GM12878 (cell line): ENCODE measurements at regions not wholly inside any gene's neighbourhood (a gene's known extent, or its start where the extent isn't known, plus 50 kb on each side); places are given as distances from the start of the nearest gene placed in this dataset.

Source experiments
- ATAC-seq: fragments of 200-7000 bp; cut with Tn5 transposase; 3 replicates; pipeline ENCODE4 v1.9.1; 2020; ENCODE audit warnings: mild to moderate bottlenecking, moderate library complexity
- BruUV-seq: library from RNA; stranded (reverse); fragments of 400-500 nt; replicated peaks from 2 replicates; lab custom pipeline; 2021; lab: Mats Ljungman, UMichigan
- CTCF ChIA-PET: fragments of 300-600 bp; sonication (Branson Sonifier 250); formaldehyde crosslinking; extraction: SDS; loops from one replicate; lab custom pipeline; 2021; ENCODE audit warnings: inconsistent platforms; lab: Yijun Ruan, JAX
- POLR2A ChIA-PET: fragments of 350-600 bp; formaldehyde crosslinking; extraction: SDS; loops from one replicate; lab custom pipeline; 2021; ENCODE audit warnings: inconsistent platforms; lab: Charles Lee
- RAD21 ChIA-PET: fragments of 300-600 bp; sonication (Branson Sonifier 250); formaldehyde crosslinking; loops from one replicate; lab custom pipeline; 2023; ENCODE audit warnings: antibody characterized with exemption; ENCODE audit not compliant: unreplicated experiment; lab: Charles Lee
- SMC1A ChIA-PET: fragments of 300-600 bp; sonication (Branson Sonifier 250); formaldehyde crosslinking; loops from one replicate; lab custom pipeline; 2023; ENCODE audit not compliant: unreplicated experiment, uncharacterized antibody; lab: Charles Lee
- DNase-seq: peaks from one replicate; pipeline ENCODE4 v3.0.0-alpha.2; 2011; ENCODE audit warnings: low read depth, low spot score
- FAIRE-seq: peaks from 3 replicates; lab custom pipeline; 2011; peaks lifted over from hg19 to GRCh38; lab: Jason Lieb, UNC
- H2AFZ ChIP-seq: 2 replicates; pipeline ENCODE4 v1.6.0; 2011; ENCODE audit warnings: low read depth, low read length, control low read depth; ENCODE audit not compliant: control insufficient read depth
- H3K27ac ChIP-seq: 2 replicates; pipeline ENCODE4 v1.5.1; 2011; ENCODE audit warnings: control low read depth; ENCODE audit not compliant: control insufficient read depth, insufficient read depth
- H3K27me3 ChIP-seq, 2 experiments: replicated peaks in 1 of 2; 2 replicates each; pipeline versions ENCODE4 v1.6.0 to v1.6.1; 2011; ENCODE audit warnings: low read length in 1 of 2; ENCODE audit not compliant: control insufficient read depth in 2 of 2, insufficient read depth in 2 of 2
- H3K36me3 ChIP-seq, 2 experiments: 2 replicates each; pipeline ENCODE4 v1.5.1; 2011; ENCODE audit warnings: low read length in 1 of 2; ENCODE audit not compliant: control insufficient read depth in 2 of 2, insufficient read depth in 2 of 2
- H3K4me1 ChIP-seq: 2 replicates; pipeline ENCODE4 v1.6.1; 2011; ENCODE audit warnings: mild to moderate bottlenecking, low read length, moderate library complexity, mixed read lengths; ENCODE audit not compliant: control insufficient read depth, insufficient read depth
- H3K4me2 ChIP-seq: 2 replicates; pipeline ENCODE4 v1.6.0; 2011; ENCODE audit warnings: control low read depth; ENCODE audit not compliant: control insufficient read depth, insufficient read depth
- H3K4me3 ChIP-seq: fragments of 200-600 bp; sonication (generic); 2 replicates; pipeline ENCODE4 v1.5.1; 2016
- H3K79me2 ChIP-seq: 2 replicates; pipeline ENCODE4 v1.6.0; 2011; ENCODE audit warnings: low read length; ENCODE audit not compliant: control insufficient read depth, insufficient read depth
- H3K9ac ChIP-seq: 2 replicates; pipeline ENCODE4 v1.8.0; 2011; ENCODE audit warnings: low read length, control low read depth, mixed read lengths; ENCODE audit not compliant: control insufficient read depth, insufficient read depth
- H3K9me3 ChIP-seq: replicated peaks from 3 replicates; pipeline ENCODE4 v1.5.1; 2011; ENCODE audit warnings: mild to moderate bottlenecking, low read length; ENCODE audit not compliant: control insufficient read depth, insufficient read depth
- H4K20me1 ChIP-seq: 2 replicates; pipeline ENCODE4 v1.6.0; 2011; ENCODE audit not compliant: control insufficient read depth, insufficient read depth
- BHLHE40 ChIP-seq, 2 experiments: fragments of 450-650 bp in 1 of 2; IDR thresholded peaks; 2 replicates each; pipeline ENCODE4 v1.6.1; 2011 to 2017; ENCODE audit warnings: low read depth in 2 of 2, borderline replicate concordance in 1 of 2, improper control_type of control experiment in 1 of 2, low read length in 1 of 2, mild to moderate bottlenecking in 1 of 2
- CBFB ChIP-seq: IDR thresholded peaks from 2 replicates; pipeline ENCODE4 v1.6.1; 2016; ENCODE audit warnings: antibody characterized with exemption, low read depth
- CEBPB ChIP-seq, 2 experiments: fragments of 150-350 bp in 1 of 2; IDR thresholded peaks; 2 replicates each; pipeline ENCODE4 v1.6.1; 2012 to 2014; ENCODE audit warnings: low read depth in 2 of 2, low read length in 2 of 2, borderline replicate concordance in 1 of 2, inconsistent platforms in 1 of 2
- EED ChIP-seq: sonication (generic); IDR thresholded peaks from 2 replicates; pipeline ENCODE4 v1.6.1; 2016; ENCODE audit warnings: antibody characterized with exemption, low read depth
- JUNB ChIP-seq: IDR thresholded peaks from 2 replicates; pipeline ENCODE4 v1.6.1; 2016; ENCODE audit warnings: antibody characterized with exemption, mild to moderate bottlenecking
- KDM1A ChIP-seq: fragments of 200-600 bp; sonication (generic); IDR thresholded peaks from 2 replicates; pipeline ENCODE4 v1.6.1; 2016; ENCODE audit warnings: borderline replicate concordance
- KLF5 ChIP-seq: fragments of 450-650 bp; IDR thresholded peaks from 2 replicates; pipeline ENCODE4 v1.6.1; 2014; ENCODE audit warnings: mild to moderate bottlenecking; ENCODE audit not compliant: partially characterized antibody
- NKRF ChIP-seq: fragments of 450-650 bp; conservative IDR thresholded peaks from 2 replicates; pipeline ENCODE4 v1.6.1; 2017; ENCODE audit warnings: mild to moderate bottlenecking, moderate library complexity
- NR2C2 ChIP-seq: IDR thresholded peaks from 2 replicates; pipeline ENCODE4 v1.6.1; 2011; ENCODE audit warnings: borderline replicate concordance, low read depth; ENCODE audit not compliant: control insufficient read depth, insufficient read length
- POLR2AphosphoS5 ChIP-seq: IDR thresholded peaks from 2 replicates; pipeline ENCODE4 v1.6.1; 2011; ENCODE audit warnings: mild to moderate bottlenecking, low read length, inconsistent platforms
- RAD51 ChIP-seq: fragments of 450-650 bp; IDR thresholded peaks from 2 replicates; pipeline ENCODE4 v1.6.1; 2016; ENCODE audit warnings: moderate library complexity, mild to moderate bottlenecking, inconsistent platforms
- RB1 ChIP-seq: fragments of 450-650 bp; formaldehyde crosslinking; IDR thresholded peaks from 2 replicates; pipeline ENCODE4 v1.6.1; 2017; ENCODE audit warnings: mild to moderate bottlenecking, borderline replicate concordance
- SP1 ChIP-seq: IDR thresholded peaks from one replicate; pipeline ENCODE4 v1.6.1; 2011; ENCODE audit warnings: low read depth, low read length
- TAF1 ChIP-seq: IDR thresholded peaks from 2 replicates; pipeline ENCODE4 v1.6.1; 2011; ENCODE audit warnings: mild to moderate bottlenecking, low read depth, low read length, borderline replicate concordance
- USF2 ChIP-seq: IDR thresholded peaks from 2 replicates; pipeline ENCODE4 v1.6.1; 2011; ENCODE audit warnings: low read depth, low read length, improper control_type of control experiment, borderline replicate concordance
- ZZZ3 ChIP-seq: IDR thresholded peaks from 2 replicates; pipeline ENCODE4 v1.6.1; 2011; ENCODE audit warnings: low read depth; ENCODE audit not compliant: control insufficient read depth, insufficient read length
- WGBS: methylation state at CpG from one replicate; pipeline ENCODE4 v1.1.6; 2016; ENCODE audit warnings: low lambda C conversion rate; ENCODE audit not compliant: insufficient replicate concordance, insufficient coverage; ENCODE audit errors: missing lambda C conversion rate; 5-methylcytosine and 5-hydroxymethylcytosine counted together
- in situ Hi-C: fragments of 300-500 bp; cut with MboI; formaldehyde crosslinking; loops from 9 replicates; pipeline ENCODE4 v1.14.3; 2018; ENCODE audit warnings: mixed read lengths
- intact Hi-C: fragments of 100-400 bp; cut with micrococcal nuclease; formaldehyde crosslinking; loops from one replicate; pipeline ENCODE4 v1.14.2; 2022; ENCODE audit not compliant: unreplicated experiment
- TF ChIP-seq, protein P1 (sequence below): fragments of 450-650 bp; IDR thresholded peaks from 2 replicates; pipeline ENCODE4 v1.6.1; 2017; ENCODE audit warnings: mild to moderate bottlenecking, low read depth, inconsistent platforms; ENCODE audit not compliant: poor library complexity, severe bottlenecking
- TF ChIP-seq, protein P2 (sequence below): IDR thresholded peaks from 2 replicates; pipeline ENCODE4 v1.6.1; 2011; ENCODE audit warnings: mild to moderate bottlenecking, low read depth, low read length, moderate library complexity; ENCODE audit not compliant: insufficient replicate concordance

DNA sequence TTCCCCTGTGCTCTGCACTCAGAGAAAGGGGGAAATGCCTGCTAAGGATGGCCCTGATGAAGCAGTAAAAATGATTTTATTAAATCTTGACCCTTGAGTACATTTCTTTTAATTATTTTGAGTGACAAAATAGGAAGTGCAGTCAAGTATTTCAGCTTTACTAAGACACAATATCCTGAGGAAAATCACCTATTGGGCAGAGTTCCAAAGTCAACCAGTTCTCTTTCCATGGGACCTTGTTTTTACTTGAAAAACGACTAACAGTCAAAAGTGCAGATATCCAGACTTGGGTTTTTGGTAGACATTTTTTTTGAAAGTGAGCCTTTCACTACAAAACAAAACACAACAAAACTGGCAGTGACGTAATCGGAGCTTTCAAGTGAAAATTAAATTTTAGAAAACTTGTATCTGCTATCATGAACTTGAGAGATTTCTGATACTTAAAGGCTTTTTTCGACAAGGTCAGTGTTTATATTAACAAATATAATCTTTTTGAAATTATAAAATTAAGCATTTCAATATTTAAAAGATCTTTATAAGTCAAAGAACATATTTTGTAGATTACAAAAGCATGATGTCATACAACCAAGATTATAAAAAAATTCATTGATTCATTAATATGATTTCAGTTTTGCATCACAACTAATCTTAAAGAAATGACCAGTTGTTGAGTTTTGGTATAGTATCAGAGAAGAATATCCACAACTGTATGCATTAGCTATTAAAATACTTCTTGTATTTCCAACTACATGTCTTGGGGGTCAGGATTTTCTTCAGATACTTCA, 513.8 kb upstream of the AKR1E2 start:
- H4K20me1 ChIP-seq, result no peaks in the 10 kb centered on the region
- H3K27me3 ChIP-seq, result no peaks in the 10 kb centered on the region
- DNase-seq (no peak), FAIRE-seq (no peak), ATAC-seq (no peak)
- in situ Hi-C loops, result no loop called here
- BruUV-seq, result no TSS peak
- no peaks in the 10 kb centered on the region for H3K79me2 ChIP-seq
- ChIA-PET SMC1A (no interaction called here), POLR2A (no interaction called here), RAD21 (no interaction called here), CTCF (no interaction called here)
- H3K36me3 ChIP-seq, result no peaks in the 10 kb centered on the region
- no peak overlapping the region for H3K4me3 ChIP-seq
- no peaks in the 10 kb centered on the region for H3K9me3 ChIP-seq
- intact Hi-C loops, result no loop called here
- 43% methylated on average over 4 of the region's 4 CpGs for WGBS
- no peaks in the 10 kb centered on the region for H3K4me1 ChIP-seq
- H3K27ac ChIP-seq, result no peak overlapping the region
- no peak overlapping the region for H3K4me2 ChIP-seq
- H3K9ac ChIP-seq, result no peak overlapping the region
- H2AFZ ChIP-seq, result no peak overlapping the region
- no peak for TF ChIP-seq RAD51
- TF ChIP-seq NKRF, result no peak
- TF ChIP-seq NR2C2, result no peak
- no peak for TF ChIP-seq RB1
- TF ChIP-seq JUNB, result no peak
- TF ChIP-seq USF2, result no peak
- TF ChIP-seq, protein P1, sequence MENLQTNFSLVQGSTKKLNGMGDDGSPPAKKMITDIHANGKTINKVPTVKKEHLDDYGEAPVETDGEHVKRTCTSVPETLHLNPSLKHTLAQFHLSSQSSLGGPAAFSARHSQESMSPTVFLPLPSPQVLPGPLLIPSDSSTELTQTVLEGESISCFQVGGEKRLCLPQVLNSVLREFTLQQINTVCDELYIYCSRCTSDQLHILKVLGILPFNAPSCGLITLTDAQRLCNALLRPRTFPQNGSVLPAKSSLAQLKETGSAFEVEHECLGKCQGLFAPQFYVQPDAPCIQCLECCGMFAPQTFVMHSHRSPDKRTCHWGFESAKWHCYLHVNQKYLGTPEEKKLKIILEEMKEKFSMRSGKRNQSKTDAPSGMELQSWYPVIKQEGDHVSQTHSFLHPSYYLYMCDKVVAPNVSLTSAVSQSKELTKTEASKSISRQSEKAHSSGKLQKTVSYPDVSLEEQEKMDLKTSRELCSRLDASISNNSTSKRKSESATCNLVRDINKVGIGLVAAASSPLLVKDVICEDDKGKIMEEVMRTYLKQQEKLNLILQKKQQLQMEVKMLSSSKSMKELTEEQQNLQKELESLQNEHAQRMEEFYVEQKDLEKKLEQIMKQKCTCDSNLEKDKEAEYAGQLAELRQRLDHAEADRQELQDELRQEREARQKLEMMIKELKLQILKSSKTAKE, result no peak
- TF ChIP-seq CBFB, result no peak
- no peak for TF ChIP-seq SP1
- TF ChIP-seq ZZZ3, result no peak
- TF ChIP-seq KDM1A, result no peak
- TF ChIP-seq KLF5, result no peak
- TF ChIP-seq, protein P2, sequence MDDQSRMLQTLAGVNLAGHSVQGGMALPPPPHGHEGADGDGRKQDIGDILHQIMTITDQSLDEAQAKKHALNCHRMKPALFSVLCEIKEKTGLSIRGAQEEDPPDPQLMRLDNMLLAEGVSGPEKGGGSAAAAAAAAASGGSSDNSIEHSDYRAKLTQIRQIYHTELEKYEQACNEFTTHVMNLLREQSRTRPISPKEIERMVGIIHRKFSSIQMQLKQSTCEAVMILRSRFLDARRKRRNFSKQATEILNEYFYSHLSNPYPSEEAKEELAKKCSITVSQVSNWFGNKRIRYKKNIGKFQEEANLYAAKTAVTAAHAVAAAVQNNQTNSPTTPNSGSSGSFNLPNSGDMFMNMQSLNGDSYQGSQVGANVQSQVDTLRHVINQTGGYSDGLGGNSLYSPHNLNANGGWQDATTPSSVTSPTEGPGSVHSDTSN, result no peak
- TF ChIP-seq POLR2AphosphoS5, result no peak
- TF ChIP-seq CEBPB (IDR thresholded peaks at IDR 0.05; ENCODE audit: borderline replicate concordance in 1 of 2, low read depth in 2 of 2, low read length in 2 of 2), result no peak
- no peak for TF ChIP-seq BHLHE40 (IDR thresholded peaks at IDR 0.05; ENCODE audit: borderline replicate concordance in 1 of 2, low read depth in 2 of 2, low read length in 1 of 2)
- no peak for TF ChIP-seq EED
- no peak for TF ChIP-seq TAF1
